ENCODE measurements at regions not wholly inside any gene's neighbourhood (a gene's known extent, or its start where the extent isn't known, plus 50 kb on each side); places are given as distances from the start of the nearest gene placed in this dataset.

- ChIA-PET CTCF (no interaction called here), POLR2A (no interaction called here)
- DNase-seq (ENCODE audit: low read depth, low spot score): no peak
- H3K4me3 ChIP-seq (ENCODE audit: low read depth, low read length): no peak overlapping the region
- TF ChIP-seq CTCF (IDR thresholded peaks at IDR 0.05; ENCODE audit: insufficient read depth, low read length, missing control alignments): no peak
These were observed 2687.3 kb downstream of the PCDH7 start for GRCh38 chr4:33407496-33407895.

GRCh38 chr4:33411182-33411581 lies 2691.0 kb downstream of the PCDH7 start:
- POLR2A ChIA-PET: no interaction called here
- no peak overlapping the region for H3K4me3 ChIP-seq (ENCODE audit: low read depth, low read length)
- CTCF ChIA-PET: no interaction called here
- no peak for TF ChIP-seq CTCF (IDR thresholded peaks at IDR 0.05; ENCODE audit: insufficient read depth, low read length, missing control alignments)
- DNase-seq (ENCODE audit: low read depth, low spot score): no peak

GRCh38 chr4:33421887-33422286 lies 2701.7 kb downstream of the PCDH7 start:
- DNase-seq (ENCODE audit: low read depth, low spot score): no peak
- POLR2A ChIA-PET: no interaction called here
- CTCF ChIA-PET: no interaction called here
- H3K4me3 ChIP-seq (ENCODE audit: low read depth, low read length): no peak overlapping the region
- TF ChIP-seq CTCF (IDR thresholded peaks at IDR 0.05; ENCODE audit: insufficient read depth, low read length, missing control alignments): no peak

GRCh38 chr4:33422656-33423055 lies 2702.5 kb downstream of the PCDH7 start:
- DNase-seq (ENCODE audit: low read depth, low spot score): no peak

GRCh38 chr4:33425936-33426335 lies 2705.8 kb downstream of the PCDH7 start:
- ChIA-PET CTCF (no interaction called here), POLR2A (no interaction called here)
- H3K4me3 ChIP-seq (ENCODE audit: low read depth, low read length): no peak overlapping the region
- no peak for DNase-seq (ENCODE audit: low read depth, low spot score)
- TF ChIP-seq CTCF (IDR thresholded peaks at IDR 0.05; ENCODE audit: insufficient read depth, low read length, missing control alignments): no peak

More at GRCh38 chr4:33422656-33423055, 2702.5 kb downstream of the PCDH7 start:
- TF ChIP-seq CTCF (IDR thresholded peaks at IDR 0.05; ENCODE audit: insufficient read depth, low read length, missing control alignments): no peak
- ChIA-PET POLR2A (no interaction called here), CTCF (no interaction called here)
- no peak overlapping the region for H3K4me3 ChIP-seq (ENCODE audit: low read depth, low read length)

GRCh38 chr4:33427676-33428075 lies 2707.5 kb downstream of the PCDH7 start:
- DNase-seq (ENCODE audit: low read depth, low spot score): no peak
- ChIA-PET POLR2A (no interaction called here), CTCF (no interaction called here)
- H3K4me3 ChIP-seq (ENCODE audit: low read depth, low read length): no peak overlapping the region
- no peak for TF ChIP-seq CTCF (IDR thresholded peaks at IDR 0.05; ENCODE audit: insufficient read depth, low read length, missing control alignments)
